NCI-H1105 treated with DMSO at 0.1 percent for 48 hours (cell line): ENCODE measurements at regions not wholly inside any gene's neighbourhood (a gene's known extent, or its start where the extent isn't known, plus 50 kb on each side); places are given as distances from the start of the nearest gene placed in this dataset.
A peak's percentile ranks its signal among the peaks of the same experiment; 100 is the strongest.
"Not testable (repeated sequence)": the region's sequence is repeated elsewhere in the genome, so short reads cannot be mapped to it uniquely, and the experiment has no call there.

ENCODE experiments used
- DNase-seq: peaks from one replicate; lab custom pipeline; 2025; lab: John Stamatoyannopoulos, UW

- DNase-seq: no peak
These were observed 244.3 kb downstream of the GPAT3 start for GRCh38 chr4:83780053-83780733.

DNA sequence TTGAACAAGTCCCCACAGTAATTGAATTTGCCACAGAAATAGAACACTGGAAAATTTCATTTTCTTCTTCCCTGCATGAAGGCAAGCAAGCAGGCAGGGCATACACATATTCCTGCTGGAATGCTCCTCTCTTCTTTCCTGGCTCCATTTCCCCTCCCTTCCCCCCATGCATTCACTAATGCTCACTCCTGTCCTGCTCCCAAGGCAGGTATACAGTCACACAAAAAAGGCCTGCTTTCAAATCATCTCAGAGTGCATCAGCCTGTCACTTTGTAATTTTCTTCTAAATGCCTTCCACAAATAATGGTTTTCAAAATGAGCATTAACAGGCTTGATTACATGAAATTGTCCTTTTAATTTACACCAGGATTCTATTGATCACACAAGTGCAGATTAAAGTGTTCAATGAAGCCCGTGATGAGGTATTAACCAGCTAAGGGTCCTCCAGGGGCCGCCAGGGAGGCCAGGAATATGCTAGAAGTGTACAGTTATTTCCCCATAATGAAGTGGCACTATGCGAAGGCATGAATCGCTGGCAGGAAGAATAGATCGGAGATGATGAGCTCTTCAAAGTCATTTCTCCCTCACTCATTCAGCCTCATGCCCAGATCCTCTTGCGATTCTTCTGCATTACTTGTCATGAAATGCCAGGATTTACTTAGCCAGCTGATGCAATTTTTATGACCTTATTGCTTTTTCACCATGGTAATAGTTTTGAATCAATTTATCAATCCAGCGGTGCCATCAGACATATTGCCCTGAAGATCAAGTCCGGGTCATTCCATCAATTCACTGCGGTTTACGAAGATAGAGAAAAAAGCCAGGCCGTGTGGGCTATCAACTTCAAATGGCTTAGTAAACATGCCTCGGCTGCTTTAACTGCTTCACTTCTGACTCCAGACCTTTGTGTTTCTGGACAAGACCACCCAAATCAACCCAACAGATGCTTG lies 243.5 kb downstream of the GPAT3 start:
- DNase-seq: no peak

DNA sequence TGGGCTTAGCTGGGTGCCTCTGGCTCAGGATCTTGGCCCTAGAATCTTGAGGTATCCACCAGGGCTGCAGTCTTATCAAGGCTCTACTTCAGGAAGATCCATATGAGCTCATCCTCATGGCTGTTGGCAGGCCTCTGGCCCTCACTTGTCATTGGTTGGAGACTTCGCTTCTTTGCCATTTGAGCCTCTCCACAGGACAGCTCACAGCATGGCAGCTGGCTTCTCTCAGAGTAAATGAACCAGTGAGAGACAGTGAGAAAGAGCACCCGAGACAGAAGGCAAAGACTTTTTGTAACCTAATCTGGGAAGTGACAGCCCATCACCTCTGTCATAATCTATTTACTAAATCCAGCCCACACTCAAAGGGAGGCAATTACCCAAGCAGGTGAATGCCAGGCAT lies 236.8 kb downstream of the GPAT3 start:
- no peak for DNase-seq

GRCh38 chr4:83771113-83771705 lies 235.3 kb downstream of the GPAT3 start:
- peak; percentile 32 for DNase-seq

GRCh38 chr4:83768146-83768545 lies 232.2 kb downstream of the GPAT3 start:
- DNase-seq: no peak

DNA sequence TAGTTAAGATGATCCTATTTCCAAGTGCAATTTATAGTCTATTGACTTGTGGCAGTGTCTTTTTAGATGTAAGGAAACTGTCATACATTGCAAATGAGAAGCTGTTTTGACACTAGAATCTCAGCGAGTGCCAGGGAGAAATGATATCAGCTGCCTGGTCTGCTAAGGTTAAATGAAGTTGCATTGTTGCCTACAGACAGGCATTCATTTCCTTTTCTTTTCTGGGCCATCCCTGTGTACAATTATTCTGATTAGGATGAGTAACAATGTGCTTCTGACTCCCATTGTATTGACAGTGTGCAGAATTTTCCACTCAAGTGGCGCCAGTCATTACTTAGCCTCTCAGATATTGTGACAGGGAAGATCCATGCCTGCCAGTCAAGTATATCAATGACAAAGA lies 231.2 kb downstream of the GPAT3 start:
- DNase-seq: no peak

- no peak for DNase-seq
These were observed 223.7 kb downstream of the GPAT3 start for GRCh38 chr4:83759611-83760010.

DNA sequence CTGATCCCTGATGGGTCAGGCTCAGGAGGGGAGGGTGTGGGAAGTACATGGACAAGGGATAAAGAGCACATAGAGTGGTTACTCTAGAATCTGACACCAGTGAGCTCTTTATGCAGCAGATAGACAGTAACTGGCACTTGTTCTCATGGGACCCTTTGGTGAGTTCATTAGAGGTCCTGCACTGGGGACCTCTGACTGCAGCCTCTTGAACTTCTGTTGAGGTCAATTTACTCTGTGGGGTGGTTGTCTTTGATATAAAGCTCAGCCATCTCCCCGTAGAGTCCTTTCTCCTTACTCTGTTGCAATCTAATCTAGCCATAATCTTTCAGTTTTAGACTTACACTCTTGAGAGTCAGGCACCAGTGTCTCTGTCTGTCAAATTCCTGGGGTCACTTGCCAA lies 222.4 kb downstream of the GPAT3 start:
- DNase-seq: no peak

DNA sequence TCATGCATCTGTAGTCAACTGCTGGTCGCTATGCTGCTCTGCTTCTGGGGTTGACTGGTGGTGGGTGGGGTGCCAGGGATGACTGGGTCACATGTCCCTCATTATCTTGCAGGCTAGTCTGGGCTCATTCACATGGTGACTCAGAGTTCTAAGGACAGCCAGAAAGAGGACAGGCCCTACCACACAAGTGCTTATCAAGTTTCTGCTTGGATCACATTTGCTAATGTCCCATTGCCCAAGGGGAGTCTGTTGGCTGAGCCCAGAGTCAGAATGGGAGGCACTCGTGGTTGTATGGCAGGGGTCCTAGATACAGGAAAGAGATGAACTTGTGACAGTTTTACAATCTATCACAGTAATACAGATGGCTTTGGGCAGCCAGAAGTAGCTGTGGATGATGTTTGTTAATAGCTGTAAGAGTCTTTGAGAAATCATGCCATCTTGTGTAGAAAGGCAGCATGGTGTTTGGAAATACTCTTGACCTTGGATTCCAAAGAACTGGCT lies 221.3 kb downstream of the GPAT3 start:
- DNase-seq: no peak

GRCh38 chr4:83753260-83753659 lies 217.4 kb downstream of the GPAT3 start:
- DNase-seq: no peak

DNA sequence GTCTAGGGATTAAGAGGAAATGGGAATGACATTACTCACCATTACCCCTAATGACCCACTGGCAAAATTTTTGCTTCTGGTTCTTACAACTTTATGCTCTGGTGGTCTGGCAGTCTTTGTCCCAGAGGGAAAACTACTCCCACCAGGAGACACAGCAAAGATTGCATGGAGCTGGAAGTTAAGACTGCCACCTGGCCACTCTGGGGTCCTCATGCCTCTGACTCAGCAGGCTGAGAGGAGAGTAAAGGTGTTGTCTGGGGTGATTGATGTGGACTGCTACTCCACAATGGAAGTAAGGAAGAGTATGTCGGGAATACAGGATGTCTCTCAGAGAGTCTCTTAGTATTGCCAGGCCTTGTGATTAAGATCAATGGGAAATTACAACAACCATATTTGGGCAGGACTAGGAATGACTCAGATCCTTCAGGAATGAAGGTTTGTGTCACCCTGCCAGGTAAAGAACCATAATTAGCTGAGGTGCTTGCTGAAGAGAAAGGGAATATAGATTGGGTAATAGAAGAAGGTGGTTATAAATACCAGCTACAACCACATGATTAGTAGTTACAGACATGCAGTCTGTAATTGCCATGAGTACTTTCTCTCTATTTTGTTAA lies 215.5 kb downstream of the GPAT3 start:
- DNase-seq: peak; percentile 1

DNA sequence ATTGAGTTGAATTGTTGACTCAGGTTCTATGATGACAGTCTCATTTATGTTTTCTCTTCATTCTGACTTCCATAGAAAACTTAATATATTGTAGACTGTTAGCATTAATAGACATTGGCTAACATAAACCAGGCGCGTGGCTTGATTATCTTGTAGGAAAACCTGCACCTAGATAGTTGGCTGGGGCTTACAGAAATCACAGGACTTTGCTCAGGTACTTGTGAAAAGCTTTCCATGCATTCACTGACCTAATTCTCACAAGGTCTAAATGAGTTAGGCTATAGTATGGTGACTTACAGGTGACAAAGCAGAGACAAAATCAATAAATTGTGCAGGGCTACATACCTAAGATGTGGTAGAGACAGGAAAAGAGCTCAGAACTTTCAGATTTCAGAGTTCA lies 212.8 kb downstream of the GPAT3 start:
- DNase-seq: no peak

DNA sequence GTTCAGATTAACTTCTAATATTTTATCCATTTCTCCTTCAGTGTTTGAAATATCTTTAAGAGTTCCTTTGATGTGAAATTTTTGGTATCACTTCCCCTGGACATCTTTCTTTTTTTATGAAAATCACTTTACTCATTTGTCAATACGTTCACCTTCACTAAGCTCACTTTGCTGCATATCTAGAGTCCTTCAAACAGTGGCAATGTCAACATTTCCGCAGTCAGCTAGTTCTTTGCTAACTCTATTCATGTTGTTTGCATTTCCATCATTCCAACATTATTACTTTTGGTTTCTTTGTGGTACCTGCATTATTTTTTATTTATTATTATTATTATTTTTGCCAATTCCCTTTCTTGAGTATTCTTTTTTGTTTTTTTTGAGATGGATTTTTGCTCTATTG lies 203.0 kb downstream of the GPAT3 start:
- no peak for DNase-seq

DNA sequence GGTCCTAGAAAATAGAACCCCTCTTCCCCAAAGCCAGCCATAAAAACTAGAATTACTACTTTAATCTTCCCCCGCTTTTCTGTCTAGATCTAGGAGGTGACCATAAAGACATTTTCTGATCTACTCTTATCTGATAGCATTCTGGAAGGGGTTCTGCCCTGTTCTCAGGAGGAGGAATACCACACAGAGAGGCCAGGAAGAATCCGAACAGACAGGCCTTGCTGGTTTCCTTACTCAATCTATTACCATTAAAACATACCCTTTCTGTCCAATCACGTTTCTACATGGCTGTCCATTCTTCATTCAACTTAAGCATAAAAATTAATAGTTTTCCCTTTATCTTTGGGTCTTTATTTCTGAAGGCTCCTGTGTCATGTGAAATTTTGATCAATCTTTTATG lies 198.7 kb downstream of the GPAT3 start:
- DNase-seq: no peak

DNA sequence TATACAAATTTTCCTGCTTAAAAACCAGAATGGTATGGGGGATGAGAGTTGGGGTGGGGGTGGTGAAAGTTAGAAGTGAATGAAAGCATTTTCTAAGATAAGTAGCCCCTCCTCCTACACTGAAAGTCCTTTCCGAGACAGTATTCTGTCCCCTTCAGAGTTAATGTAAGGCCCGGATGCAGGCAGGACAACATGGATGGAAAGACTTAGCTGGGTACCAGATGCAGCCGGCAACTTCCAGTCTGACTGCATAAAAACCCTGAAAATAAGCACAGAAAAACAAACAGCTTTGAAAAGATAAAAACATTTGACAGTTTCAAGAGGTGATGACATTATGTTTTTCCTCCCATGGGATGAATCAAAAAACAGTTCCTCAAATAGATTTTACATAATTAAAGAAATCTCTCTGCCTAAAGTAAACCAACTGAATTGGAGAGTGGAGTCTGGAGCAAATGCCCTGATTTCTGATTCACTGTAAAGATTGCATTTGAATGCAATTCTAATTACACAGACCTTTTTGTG lies 196.3 kb downstream of the GPAT3 start:
- no peak for DNase-seq

- DNase-seq: no peak
These were observed 195.7 kb downstream of the GPAT3 start for GRCh38 chr4:83731609-83732008.

- DNase-seq: not testable (repeated sequence)
These were observed 195.1 kb downstream of the GPAT3 start for GRCh38 chr4:83730958-83731357.

GRCh38 chr4:83728191-83728590 lies 192.3 kb downstream of the GPAT3 start:
- DNase-seq: no peak

DNA sequence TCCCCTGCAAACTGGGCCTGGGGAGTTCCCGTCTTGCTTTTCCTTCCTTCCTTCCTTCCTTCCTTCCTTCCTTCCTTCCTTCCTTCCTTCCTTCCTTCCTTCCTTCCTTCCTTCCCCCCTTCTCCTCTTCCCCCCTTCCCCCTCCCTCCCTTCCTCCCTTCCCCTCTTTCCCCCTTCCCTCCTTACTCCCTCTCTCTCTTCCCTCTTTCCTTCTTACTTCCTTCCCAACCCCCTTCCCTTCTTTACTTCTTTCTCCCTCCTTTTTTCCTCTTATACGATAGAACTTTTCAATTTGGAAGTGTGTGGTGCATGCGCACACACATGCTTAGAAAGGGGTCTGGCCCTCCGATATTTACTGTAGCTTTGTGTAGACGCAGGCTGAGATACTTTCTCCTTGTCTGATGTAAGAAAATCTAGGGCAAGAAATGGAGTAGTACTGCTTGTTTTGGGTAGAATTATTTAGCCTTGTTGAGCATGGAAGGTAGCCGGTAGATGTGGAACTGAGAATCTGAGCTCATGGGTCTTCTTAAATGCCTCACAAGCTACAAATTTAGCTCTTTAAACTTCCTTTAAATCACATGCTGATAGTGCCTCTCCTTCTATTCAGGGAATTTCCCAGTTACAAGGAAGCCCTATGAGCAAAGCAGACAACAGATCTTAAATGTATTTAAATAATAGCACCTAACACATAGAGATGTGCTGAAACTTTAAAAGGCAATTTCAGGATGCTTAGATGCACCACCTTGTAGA lies 189.6 kb downstream of the GPAT3 start:
- DNase-seq: no peak

DNA sequence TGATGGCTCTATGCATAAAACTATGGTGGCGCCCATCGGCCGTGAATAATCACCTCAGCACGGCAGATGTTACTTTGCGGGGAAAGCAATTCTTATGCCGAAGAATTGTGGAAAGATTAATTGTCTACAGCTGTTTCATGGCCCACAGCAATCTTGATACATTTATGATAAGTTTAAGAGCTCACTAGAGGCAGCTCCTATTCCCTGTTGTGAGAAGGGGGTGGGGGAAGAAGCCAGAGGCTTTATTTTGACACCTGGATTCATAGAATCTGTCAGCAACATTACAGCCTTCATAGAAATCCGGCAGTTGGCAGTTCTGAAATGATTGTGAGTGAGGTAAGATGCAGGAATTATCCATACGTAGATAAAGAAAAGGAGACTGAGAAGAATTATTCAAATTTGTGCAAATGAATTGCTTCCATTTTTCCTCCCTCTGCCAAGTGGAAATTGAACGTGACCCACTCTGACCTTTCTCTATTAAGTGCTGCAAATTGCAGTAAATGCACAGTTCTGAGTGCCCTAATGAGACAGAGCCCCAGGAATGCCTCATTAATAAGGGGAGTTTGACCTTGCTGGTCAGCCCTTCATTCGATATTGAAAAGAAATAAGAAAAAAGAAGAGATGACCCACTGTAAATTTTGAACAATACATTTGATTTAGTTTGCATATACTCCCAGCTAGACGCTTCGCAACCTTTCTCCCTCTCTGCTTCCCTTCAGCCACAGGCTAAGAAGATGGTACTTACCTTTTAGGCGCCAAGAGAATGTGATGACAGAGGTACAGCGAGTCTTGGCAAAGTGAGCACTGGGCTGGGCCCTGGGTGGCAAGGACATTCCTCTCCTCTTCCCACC lies 188.8 kb downstream of the GPAT3 start:
- no peak for DNase-seq
